GM18505 (cell line): ENCODE measurements at regions not wholly inside any gene's neighbourhood (a gene's known extent, or its start where the extent isn't known, plus 50 kb on each side); places are given as distances from the start of the nearest gene placed in this dataset.

Experiments used
- ATAC-seq: cut with Tn5 transposase; IDR thresholded peaks from one replicate; pipeline ENCODE4 v1.9.1; 2021; ENCODE audit not compliant: unreplicated experiment
- POLR2A ChIP-seq: IDR thresholded peaks from 4 replicates; pipeline ENCODE4 v1.6.1; 2011; ENCODE audit warnings: borderline replicate concordance; ENCODE audit not compliant: insufficient read depth, insufficient read length; ENCODE audit errors: extremely low read depth

GRCh38 chr6:122050242-122050755, 349.2 kb upstream of the HSF2 start:
- ATAC-seq, result no peak
- no peak for TF ChIP-seq POLR2A

GRCh38 chr6:122052346-122052900, 347.0 kb upstream of the HSF2 start:
- ATAC-seq, result no peak
- no peak for TF ChIP-seq POLR2A

GRCh38 chr6:122059918-122060317, 339.5 kb upstream of the HSF2 start:
- TF ChIP-seq POLR2A, result no peak
- ATAC-seq, result no peak

- no peak for ATAC-seq
- TF ChIP-seq POLR2A, result no peak
Observed at GRCh38 chr6:122061855-122062254, 337.6 kb upstream of the HSF2 start.

GRCh38 chr6:122063076-122063475, 336.4 kb upstream of the HSF2 start:
- TF ChIP-seq POLR2A, result no peak

GRCh38 chr6:122063761-122064160, 335.7 kb upstream of the HSF2 start:
- no peak for ATAC-seq
- TF ChIP-seq POLR2A, result no peak

More at GRCh38 chr6:122063076-122063475, 336.4 kb upstream of the HSF2 start:
- ATAC-seq, result no peak

- TF ChIP-seq POLR2A, result no peak
- no peak for ATAC-seq
Observed at GRCh38 chr6:122066200-122066599, 333.3 kb upstream of the HSF2 start.

GRCh38 chr6:122068291-122068769, 331.1 kb upstream of the HSF2 start:
- TF ChIP-seq POLR2A, result no peak

GRCh38 chr6:122069932-122070331, 329.5 kb upstream of the HSF2 start:
- ATAC-seq, result no peak
- TF ChIP-seq POLR2A, result no peak

More at GRCh38 chr6:122068291-122068769, 331.1 kb upstream of the HSF2 start:
- no peak for ATAC-seq

- ATAC-seq, result no peak
- TF ChIP-seq POLR2A, result no peak
Observed at GRCh38 chr6:122072014-122072647, 327.3 kb upstream of the HSF2 start.

- no peak for TF ChIP-seq POLR2A
- no peak for ATAC-seq
Observed at GRCh38 chr6:122075084-122075838, 324.2 kb upstream of the HSF2 start.

GRCh38 chr6:122075917-122076316, 323.5 kb upstream of the HSF2 start:
- no peak for ATAC-seq
- no peak for TF ChIP-seq POLR2A

- no peak for ATAC-seq
- no peak for TF ChIP-seq POLR2A
Observed at GRCh38 chr6:122077603-122078002, 321.8 kb upstream of the HSF2 start.
